LNCaP clone FGC (cell line): ENCODE measurements at regions not wholly inside any gene's neighbourhood (a gene's known extent, or its start where the extent isn't known, plus 50 kb on each side); places are given as distances from the start of the nearest gene placed in this dataset.

ENCODE experiments used
- DNase-seq: peaks from one replicate; pipeline ENCODE4 v3.0.0-alpha.2; 2011; ENCODE audit warnings: low read depth
- H3K4me3 ChIP-seq: 2 replicates; pipeline ENCODE4 v1.5.1; 2011; ENCODE audit warnings: mild to moderate bottlenecking, low read depth, low read length, control low read depth
- CTCF ChIP-seq: IDR thresholded peaks from 2 replicates; pipeline ENCODE4 v1.5.1; 2012; ENCODE audit warnings: mild to moderate bottlenecking; ENCODE audit not compliant: control insufficient read depth, insufficient read depth; ENCODE audit errors: extremely low read depth

GRCh38 chr5:30878296-30878695, 315.2 kb upstream of the CDH6 start:
- no peak for TF ChIP-seq CTCF
- no peak overlapping the region for H3K4me3 ChIP-seq
- DNase-seq, result no peak

- no peak for TF ChIP-seq CTCF
- peak; percentile 31 for DNase-seq
These were observed 319.0 kb upstream of the CDH6 start for GRCh38 chr5:30874241-30875034.

GRCh38 chr5:30871196-30871595, 322.3 kb upstream of the CDH6 start:
- no peak for TF ChIP-seq CTCF
- no peak overlapping the region for H3K4me3 ChIP-seq
- DNase-seq, result no peak

More at GRCh38 chr5:30874241-30875034, 319.0 kb upstream of the CDH6 start:
- no peak overlapping the region for H3K4me3 ChIP-seq

- DNase-seq, result no peak
- TF ChIP-seq CTCF, result no peak
- no peak overlapping the region for H3K4me3 ChIP-seq
These were observed 325.8 kb upstream of the CDH6 start for GRCh38 chr5:30867711-30868110.

- no peak overlapping the region for H3K4me3 ChIP-seq
- TF ChIP-seq CTCF, result no peak
- DNase-seq, result no peak
These were observed 327.3 kb upstream of the CDH6 start for GRCh38 chr5:30866142-30866541.

GRCh38 chr5:30856242-30856641, 337.2 kb upstream of the CDH6 start:
- H3K4me3 ChIP-seq, result no peak overlapping the region
- DNase-seq, result no peak
- no peak for TF ChIP-seq CTCF

GRCh38 chr5:30853158-30853557, 340.3 kb upstream of the CDH6 start:
- no peak for DNase-seq
- no peak overlapping the region for H3K4me3 ChIP-seq
- no peak for TF ChIP-seq CTCF
